ENCODE measurements at regions not wholly inside any gene's neighbourhood (a gene's known extent, or its start where the extent isn't known, plus 50 kb on each side); places are given as distances from the start of the nearest gene placed in this dataset.
A peak's percentile ranks its signal among the peaks of the same experiment; 100 is the strongest.
"Not testable (repeated sequence)": the region's sequence is repeated elsewhere in the genome, so short reads cannot be mapped to it uniquely, and the experiment has no call there.

- no peaks in the 10 kb centered on the region for H3K79me2 ChIP-seq
- H4K20me1 ChIP-seq (ENCODE audit: insufficient read depth, poor library complexity, severe bottlenecking) = no peaks in the 10 kb centered on the region
- no peaks in the 10 kb centered on the region for H3K4me1 ChIP-seq (ENCODE audit: insufficient read depth)
- DNase-seq (ENCODE audit: low spot score) = no peak
- no peak overlapping the region for H3K4me3 ChIP-seq
- no peaks in the 10 kb centered on the region for H3K9me2 ChIP-seq (replicated peaks; ENCODE audit: insufficient read depth)
- no peaks in the 10 kb centered on the region for H3K9me3 ChIP-seq (ENCODE audit: low read depth)
- 86% methylated on average over 4 of the region's 4 CpGs for WGBS (ENCODE audit: low lambda C conversion rate, missing lambda C conversion rate)
- no peak overlapping the region for H3K27ac ChIP-seq
- TF ChIP-seq CTCF (IDR thresholded peaks at IDR 0.05; ENCODE audit: poor library complexity) (no peak), EZH2phosphoT487 (IDR thresholded peaks at IDR 0.05; ENCODE audit: low read depth, severe bottlenecking, unreplicated experiment) (no peak), EZH2 (IDR thresholded peaks at IDR 0.05; ENCODE audit: borderline replicate concordance) (no peak)
- no peaks in the 10 kb centered on the region for H3K27me3 ChIP-seq
- H3K4me2 ChIP-seq = no peak overlapping the region
- no peak overlapping the region for H2AFZ ChIP-seq
- no peaks in the 10 kb centered on the region for H3K36me3 ChIP-seq (replicated peaks; ENCODE audit: insufficient read depth, low read depth)
Measured at GRCh38 chr14:84323978-84324377, 1206.0 kb upstream of the FLRT2 start.

GRCh38 chr14:84336433-84336832 lies 1193.5 kb upstream of the FLRT2 start:
- no peaks in the 10 kb centered on the region for H3K9me2 ChIP-seq (replicated peaks; ENCODE audit: insufficient read depth)
- no peaks in the 10 kb centered on the region for H4K20me1 ChIP-seq (ENCODE audit: insufficient read depth, poor library complexity, severe bottlenecking)
- DNase-seq (ENCODE audit: low spot score) = no peak
- H3K27ac ChIP-seq = no peak overlapping the region
- H3K4me2 ChIP-seq = no peak overlapping the region
- no peaks in the 10 kb centered on the region for H3K79me2 ChIP-seq
- H3K27me3 ChIP-seq = no peaks in the 10 kb centered on the region
- no peaks in the 10 kb centered on the region for H3K9me3 ChIP-seq (ENCODE audit: low read depth)
- TF ChIP-seq EZH2phosphoT487 (IDR thresholded peaks at IDR 0.05; ENCODE audit: low read depth, severe bottlenecking, unreplicated experiment) (no peak), CTCF (IDR thresholded peaks at IDR 0.05; ENCODE audit: poor library complexity) (no peak), EZH2 (IDR thresholded peaks at IDR 0.05; ENCODE audit: borderline replicate concordance) (no peak)
- H2AFZ ChIP-seq = no peak overlapping the region
- no peaks in the 10 kb centered on the region for H3K4me1 ChIP-seq (ENCODE audit: insufficient read depth)
- no peaks in the 10 kb centered on the region for H3K36me3 ChIP-seq (replicated peaks; ENCODE audit: insufficient read depth, low read depth)
- no peak overlapping the region for H3K4me3 ChIP-seq

- no peaks in the 10 kb centered on the region for H3K27me3 ChIP-seq
- no peaks in the 10 kb centered on the region for H3K4me1 ChIP-seq (ENCODE audit: insufficient read depth)
- no peak overlapping the region for H3K27ac ChIP-seq
- no peaks in the 10 kb centered on the region for H3K9me3 ChIP-seq (ENCODE audit: low read depth)
- DNase-seq (ENCODE audit: low spot score) = peak; percentile 8
- no peaks in the 10 kb centered on the region for H3K79me2 ChIP-seq
- TF ChIP-seq EZH2 (IDR thresholded peaks at IDR 0.05; ENCODE audit: borderline replicate concordance) (no peak), EZH2phosphoT487 (IDR thresholded peaks at IDR 0.05; ENCODE audit: low read depth, severe bottlenecking, unreplicated experiment) (no peak), CTCF (IDR thresholded peaks at IDR 0.05; ENCODE audit: poor library complexity) (no peak)
- no peaks in the 10 kb centered on the region for H3K36me3 ChIP-seq (replicated peaks; ENCODE audit: insufficient read depth, low read depth)
- H3K4me2 ChIP-seq = no peak overlapping the region
- no peaks in the 10 kb centered on the region for H3K9me2 ChIP-seq (replicated peaks; ENCODE audit: insufficient read depth)
- no peak overlapping the region for H3K4me3 ChIP-seq
- no peak overlapping the region for H2AFZ ChIP-seq
- WGBS (ENCODE audit: low lambda C conversion rate, missing lambda C conversion rate) = 70% methylated on average over 1 of the region's 1 CpG
- no peaks in the 10 kb centered on the region for H4K20me1 ChIP-seq (ENCODE audit: insufficient read depth, poor library complexity, severe bottlenecking)
Measured at GRCh38 chr14:84340938-84341337, 1189.0 kb upstream of the FLRT2 start.

GRCh38 chr14:84341867-84342266 lies 1188.1 kb upstream of the FLRT2 start:
- not testable (repeated sequence) for H3K4me2 ChIP-seq; H3K36me3 ChIP-seq (replicated peaks; ENCODE audit: insufficient read depth, low read depth); H3K27me3 ChIP-seq; H3K79me2 ChIP-seq; DNase-seq (ENCODE audit: low spot score); H4K20me1 ChIP-seq (ENCODE audit: insufficient read depth, poor library complexity, severe bottlenecking); H3K4me1 ChIP-seq (ENCODE audit: insufficient read depth); H3K4me3 ChIP-seq; H3K9me3 ChIP-seq (ENCODE audit: low read depth); H3K9me2 ChIP-seq (replicated peaks; ENCODE audit: insufficient read depth); H2AFZ ChIP-seq; H3K27ac ChIP-seq
- 91% methylated on average over 3 of the region's 3 CpGs for whole genome bisulfite sequencing (ENCODE audit: low lambda C conversion rate, missing lambda C conversion rate)
